ENCODE measurements at regions not wholly inside any gene's neighbourhood (a gene's known extent, or its start where the extent isn't known, plus 50 kb on each side); places are given as distances from the start of the nearest gene placed in this dataset.

DNA sequence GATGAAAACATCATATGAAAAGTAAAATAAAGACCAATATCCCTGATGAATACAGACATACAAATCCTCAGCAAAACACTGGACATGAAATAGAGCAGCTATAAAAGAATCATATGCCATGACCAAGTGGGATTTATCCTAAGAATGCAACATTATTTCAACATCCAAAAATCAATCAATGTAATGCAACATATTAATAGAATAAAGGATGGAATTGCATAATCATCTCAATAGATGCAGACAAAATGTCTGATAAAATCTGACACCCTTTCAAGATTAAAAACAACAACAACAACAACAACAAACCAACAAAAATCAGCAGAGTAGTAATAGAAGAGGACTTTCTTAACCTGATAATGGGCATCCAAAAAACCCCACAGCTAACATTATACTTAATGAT lies 63.8 kb upstream of the IL1R1 start:
- no peak for DNase-seq

DNA sequence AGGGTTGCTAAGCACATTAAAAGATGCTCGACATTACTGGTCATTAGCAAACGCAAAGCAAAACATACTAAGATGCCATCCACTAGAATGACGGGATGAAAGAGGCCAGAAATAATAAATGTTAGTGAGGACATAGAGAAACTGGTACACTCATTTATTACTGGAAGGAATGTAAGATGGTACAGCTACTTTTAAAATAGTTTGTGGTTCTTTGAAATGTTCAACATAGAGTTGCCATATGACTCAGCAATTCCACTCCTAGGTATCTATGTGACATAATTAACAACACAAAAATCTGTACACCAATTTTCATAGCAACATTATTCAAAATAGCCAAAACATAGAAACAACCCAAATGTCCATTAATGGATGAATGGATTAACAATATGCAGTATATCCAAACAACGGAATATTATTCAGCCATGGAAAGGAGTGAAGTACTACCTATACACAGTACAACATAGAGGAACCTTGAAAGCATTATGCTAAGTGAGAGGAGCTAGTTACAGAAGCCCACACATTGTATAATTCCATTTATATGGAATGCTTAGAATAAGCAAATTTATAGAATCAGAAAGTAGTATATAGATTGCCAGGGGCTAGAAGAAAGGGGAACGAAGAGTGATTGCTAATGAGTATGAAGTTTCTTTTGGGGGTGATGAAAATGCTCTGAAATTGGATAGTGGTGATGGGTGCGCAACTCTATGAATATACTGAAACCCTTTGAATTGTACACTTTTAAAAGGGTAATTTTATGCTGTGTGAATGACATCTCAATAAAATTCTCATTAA lies 61.9 kb upstream of the IL1R1 start:
- no peak for DNase-seq

DNA sequence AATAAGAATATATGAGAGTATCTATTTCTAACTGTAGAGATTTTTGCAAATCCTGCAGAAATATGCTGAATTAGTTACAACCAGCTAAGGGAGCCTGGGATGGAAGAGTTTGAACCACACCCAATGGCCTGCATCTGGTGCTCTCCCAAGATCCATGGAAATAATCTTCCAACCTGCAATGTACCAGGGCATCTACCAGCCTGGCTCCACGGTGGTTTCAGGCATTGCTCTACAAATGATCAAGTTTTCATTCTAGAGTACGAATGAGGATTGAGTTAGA lies 61.4 kb upstream of the IL1R1 start:
- no peak for DNase-seq

DNA sequence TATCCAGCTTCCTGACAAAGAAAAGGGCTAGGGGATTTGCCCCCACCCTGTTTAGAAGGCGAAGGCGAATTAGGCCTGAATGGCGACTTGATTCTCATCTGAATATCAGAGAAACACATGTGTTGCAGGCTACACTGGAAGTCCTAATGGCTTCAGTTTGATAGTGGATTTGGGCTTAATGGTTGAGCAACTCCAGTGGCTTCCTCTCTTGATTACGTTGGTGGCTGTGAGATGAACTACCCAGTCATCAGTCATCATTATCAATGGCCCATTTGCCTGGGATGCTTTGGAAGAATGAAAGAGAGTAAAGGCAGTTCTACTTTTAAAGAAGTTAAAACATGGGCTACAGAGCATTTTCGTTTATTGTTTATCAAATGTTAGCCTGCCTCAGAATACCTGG lies 60.9 kb upstream of the IL1R1 start:
- no peak for DNase-seq

DNA sequence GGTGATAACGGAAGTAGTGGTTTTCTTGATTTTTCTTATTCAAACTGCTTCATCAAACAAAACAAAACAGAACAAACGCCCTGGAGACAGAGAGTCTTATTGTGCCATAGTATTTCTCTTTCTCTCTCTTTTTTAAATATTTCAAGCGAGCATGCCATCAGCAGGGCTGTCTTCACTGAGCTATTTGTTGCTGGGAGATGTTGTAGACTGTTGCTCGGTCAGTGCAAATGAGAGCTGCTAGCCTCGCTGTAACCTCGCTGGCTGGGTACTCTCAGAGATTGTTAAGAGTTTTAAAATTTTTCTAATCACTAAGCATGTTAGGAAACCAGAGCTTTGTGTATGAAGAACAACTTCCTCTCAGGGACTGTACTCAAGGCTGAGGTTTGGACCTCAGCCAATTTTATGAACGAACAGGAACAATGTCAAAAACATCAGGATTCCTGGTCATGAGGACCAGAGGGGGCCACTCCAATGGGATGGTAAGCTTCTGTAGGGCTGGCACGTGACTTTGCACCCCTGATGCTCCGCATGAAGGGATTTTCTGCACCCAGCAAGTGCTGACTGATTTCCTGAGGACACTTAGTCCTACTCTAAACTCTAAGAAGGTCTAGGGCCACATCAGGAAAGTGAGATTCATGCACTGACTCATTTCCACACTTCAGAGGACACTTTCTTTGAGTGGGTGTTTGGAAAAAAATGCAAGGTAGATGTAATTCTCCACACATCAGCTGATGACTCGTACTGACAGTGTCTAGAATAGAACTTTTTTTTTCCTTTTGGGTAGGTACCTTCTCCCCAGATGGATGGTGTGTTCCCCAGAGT lies 59.8 kb upstream of the IL1R1 start:
- DNase-seq = peak; percentile 20

DNA sequence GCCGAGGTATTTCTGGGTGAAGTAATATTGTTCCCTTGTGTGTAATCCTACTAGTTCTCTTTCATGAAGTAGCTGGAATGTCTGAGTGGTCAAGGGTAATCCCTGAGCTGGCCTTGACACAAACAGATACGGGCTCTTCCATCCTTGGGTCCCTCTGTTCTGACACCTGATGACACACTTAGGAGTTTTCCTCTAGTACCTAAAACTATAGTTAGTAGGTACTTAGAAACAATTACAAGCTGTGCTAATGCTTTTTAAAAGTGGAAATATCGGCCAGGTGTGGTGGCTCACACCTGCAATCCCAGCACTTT lies 59.2 kb upstream of the IL1R1 start:
- DNase-seq = no peak

DNA sequence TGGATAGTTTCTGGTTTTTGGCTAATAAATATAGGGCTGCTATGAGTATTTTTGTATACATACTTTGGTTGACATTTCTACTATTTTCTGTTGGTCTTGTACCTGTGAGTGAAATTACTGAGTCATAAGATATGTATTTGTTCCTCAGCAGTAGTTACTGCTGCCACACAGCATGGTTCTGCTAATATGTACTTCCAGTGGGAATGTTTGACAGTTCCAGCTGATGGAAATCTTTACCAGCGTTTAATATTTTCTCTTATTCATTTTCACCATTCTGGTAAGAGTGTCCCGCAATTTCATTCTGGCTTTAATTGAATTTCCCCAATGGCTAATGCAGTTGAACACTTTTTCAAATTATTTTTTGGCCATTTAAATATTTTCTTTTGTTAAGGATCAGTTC lies 57.9 kb upstream of the IL1R1 start:
- no peak for DNase-seq

DNA sequence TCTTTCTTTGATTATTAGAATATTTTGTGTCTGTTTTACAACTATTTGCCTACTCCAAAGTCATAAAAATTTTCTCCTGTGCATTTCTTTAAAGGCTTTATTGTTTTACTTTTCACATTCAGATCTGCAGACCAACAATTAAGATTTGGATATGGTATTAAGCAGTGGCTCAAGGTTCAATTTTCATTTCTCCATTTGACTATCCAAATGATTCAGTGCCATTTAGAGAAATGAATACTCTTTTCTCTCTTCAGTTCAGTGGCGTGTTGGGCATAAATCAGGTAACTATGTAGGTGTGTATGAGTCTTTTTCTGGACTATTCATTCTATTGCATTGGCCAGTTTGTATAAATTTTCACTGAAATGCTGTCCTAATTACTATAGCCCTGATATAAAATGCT lies 57.3 kb upstream of the IL1R1 start:
- no peak for DNase-seq

DNA sequence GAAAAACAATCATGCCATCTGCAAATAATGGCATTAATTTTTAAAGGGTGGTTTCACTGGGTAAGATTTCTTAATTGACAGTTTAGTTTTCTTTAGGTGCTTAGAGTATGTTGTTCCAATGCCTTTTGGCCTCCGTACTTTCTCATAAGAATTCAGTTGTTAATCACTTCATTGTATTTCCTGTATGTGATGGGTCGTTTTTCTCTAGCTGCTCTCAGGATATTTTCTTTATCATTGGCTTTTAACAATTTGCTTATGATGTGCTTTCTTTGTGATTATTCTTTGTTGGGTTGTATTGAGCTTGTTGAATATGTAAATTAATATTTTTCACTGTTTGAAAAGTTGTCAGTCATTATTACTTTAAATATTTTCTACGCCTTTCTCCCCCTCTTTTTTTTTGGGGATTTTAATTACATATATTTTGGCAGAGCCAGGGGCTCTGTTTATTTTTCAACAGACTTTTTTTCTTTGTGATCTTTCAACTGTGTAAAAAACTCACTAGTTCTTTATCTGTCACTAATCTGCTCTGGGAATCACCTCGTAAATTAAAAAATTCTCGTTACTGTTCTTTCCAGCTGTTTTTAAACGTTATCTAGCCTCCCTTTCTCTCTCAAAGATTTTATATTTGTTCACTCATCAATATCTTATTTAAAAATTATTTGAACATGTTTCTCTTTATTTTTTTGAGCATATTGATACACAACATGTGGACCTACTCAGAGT lies 56.2 kb upstream of the IL1R1 start:
- no peak for DNase-seq

DNA sequence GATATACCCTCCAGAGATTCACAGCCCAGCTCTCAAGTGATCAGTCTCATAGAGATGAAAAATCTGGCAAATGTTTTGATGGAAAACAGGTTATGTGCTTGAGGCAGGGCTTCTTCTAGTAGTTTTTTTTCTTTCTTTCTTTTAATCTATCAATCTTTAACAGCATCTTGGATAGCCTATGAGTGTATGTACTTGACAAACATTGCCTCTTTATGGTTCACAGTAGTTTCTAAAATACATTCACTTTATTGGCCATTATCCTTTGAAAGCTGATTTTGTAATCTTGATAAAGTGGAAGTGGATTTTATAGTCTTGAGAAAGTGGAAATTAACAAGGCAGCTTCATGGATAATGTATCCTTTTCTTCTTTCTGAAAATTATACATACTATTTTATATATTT lies 51.4 kb upstream of the IL1R1 start:
- no peak for DNase-seq

DNA sequence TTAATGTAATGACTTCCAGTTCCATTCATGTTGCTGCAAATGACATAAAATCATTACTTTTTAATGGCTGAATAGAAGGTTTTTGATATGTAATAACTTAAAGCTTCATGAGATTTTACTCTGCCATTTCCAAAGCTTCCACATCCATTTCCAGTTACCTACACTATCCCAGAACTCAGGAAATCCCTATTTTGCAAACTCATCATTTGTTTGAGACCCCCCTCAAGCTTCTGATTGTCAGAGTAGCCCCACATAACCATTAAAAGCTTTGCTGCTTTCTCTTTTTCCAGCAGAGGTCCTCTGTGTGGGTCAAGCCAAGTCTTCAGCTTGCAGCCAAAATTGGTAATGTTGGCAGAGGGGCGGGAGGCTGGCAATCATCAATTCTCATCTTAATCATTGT lies 50.6 kb upstream of the IL1R1 start:
- no peak for DNase-seq

DNA sequence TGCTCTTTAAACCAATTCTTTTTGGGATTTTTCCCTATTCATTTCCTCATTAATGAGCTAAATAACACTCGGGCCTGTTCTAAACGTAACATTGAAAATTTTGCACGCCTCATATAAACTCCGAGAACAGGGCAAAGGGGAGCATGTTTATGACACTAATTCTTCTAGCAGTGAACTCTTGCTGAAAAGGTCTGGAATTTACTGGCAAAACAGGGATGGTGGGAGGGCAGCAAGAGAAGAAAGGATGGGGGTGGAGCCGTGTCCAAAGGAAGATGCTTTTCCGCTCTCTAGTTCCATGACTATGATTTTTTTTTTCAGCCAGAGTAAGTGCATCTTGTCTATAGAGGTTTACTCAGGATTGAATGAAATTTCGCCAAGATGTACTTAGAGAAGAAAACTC lies 50.0 kb upstream of the IL1R1 start:
- no peak for DNase-seq
